ENCODE measurements at regions not wholly inside any gene's neighbourhood (a gene's known extent, or its start where the extent isn't known, plus 50 kb on each side); places are given as distances from the start of the nearest gene placed in this dataset.
"Not testable (repeated sequence)": the region's sequence is repeated elsewhere in the genome, so short reads cannot be mapped to it uniquely, and the experiment has no call there.

GRCh38 chr7:146017366-146017765, 99.2 kb upstream of the CNTNAP2 start:
- WGBS (ENCODE audit: extremely low coverage, insufficient coverage, insufficient read length): no CpG with 5 or more reads among the region's 5 CpGs
- not testable (repeated sequence) for H4K12ac ChIP-seq (ENCODE audit: low read depth, low read length); H2AFZ ChIP-seq (ENCODE audit: insufficient read depth, low read length, poor library complexity); H3K4me1 ChIP-seq (ENCODE audit: control insufficient read depth in 1 of 2, insufficient read depth in 2 of 2, low read length in 2 of 2); H4K91ac ChIP-seq (ENCODE audit: low read depth, low read length); H2AK5ac ChIP-seq (ENCODE audit: low read length); H3K27ac ChIP-seq (ENCODE audit: low read depth, low read length); H2BK5ac ChIP-seq (ENCODE audit: low read depth, low read length, poor library complexity); H3K4me2 ChIP-seq (ENCODE audit: low read length); H3K18ac ChIP-seq (ENCODE audit: low read length); H3K14ac ChIP-seq (ENCODE audit: low read length); H3K9ac ChIP-seq (ENCODE audit: low read length); H3K79me1 ChIP-seq (ENCODE audit: low read length); H2BK120ac ChIP-seq (ENCODE audit: insufficient read depth, low read length, poor library complexity); H3K27me3 ChIP-seq (ENCODE audit: insufficient read depth, low read length); H2BK12ac ChIP-seq (ENCODE audit: low read length); H4K8ac ChIP-seq (ENCODE audit: low read depth, low read length); H3K9me3 ChIP-seq (ENCODE audit: insufficient read depth, low read depth, low read length); H3K36me3 ChIP-seq (ENCODE audit: control insufficient read depth in 1 of 2, insufficient read depth in 2 of 2, low read length in 2 of 2); H3K4me3 ChIP-seq (ENCODE audit: low read depth, low read length); DNase-seq; H3K79me2 ChIP-seq (ENCODE audit: control insufficient read depth, insufficient read depth, low read length, poor library complexity); H3K23ac ChIP-seq (ENCODE audit: low read length); H3K4ac ChIP-seq (ENCODE audit: low read depth, low read length)

GRCh38 chr7:146014154-146014553, 102.4 kb upstream of the CNTNAP2 start:
- not testable (repeated sequence) for H3K14ac ChIP-seq (ENCODE audit: low read length); H3K27me3 ChIP-seq (ENCODE audit: insufficient read depth, low read length); H2BK120ac ChIP-seq (ENCODE audit: insufficient read depth, low read length, poor library complexity); H3K18ac ChIP-seq (ENCODE audit: low read length); H3K79me2 ChIP-seq (ENCODE audit: control insufficient read depth, insufficient read depth, low read length, poor library complexity); H2AFZ ChIP-seq (ENCODE audit: insufficient read depth, low read length, poor library complexity); H3K79me1 ChIP-seq (ENCODE audit: low read length); H3K4me3 ChIP-seq (ENCODE audit: low read depth, low read length); H4K8ac ChIP-seq (ENCODE audit: low read depth, low read length); H3K36me3 ChIP-seq (ENCODE audit: control insufficient read depth in 1 of 2, insufficient read depth in 2 of 2, low read length in 2 of 2); H3K9me3 ChIP-seq (ENCODE audit: insufficient read depth, low read depth, low read length); H3K9ac ChIP-seq (ENCODE audit: low read length); H3K4me2 ChIP-seq (ENCODE audit: low read length); H3K27ac ChIP-seq (ENCODE audit: low read depth, low read length); DNase-seq; H3K4ac ChIP-seq (ENCODE audit: low read depth, low read length); H2AK5ac ChIP-seq (ENCODE audit: low read length); H4K12ac ChIP-seq (ENCODE audit: low read depth, low read length); H2BK5ac ChIP-seq (ENCODE audit: low read depth, low read length, poor library complexity); H3K23ac ChIP-seq (ENCODE audit: low read length); H3K4me1 ChIP-seq (ENCODE audit: control insufficient read depth in 1 of 2, insufficient read depth in 2 of 2, low read length in 2 of 2); H4K91ac ChIP-seq (ENCODE audit: low read depth, low read length); H2BK12ac ChIP-seq (ENCODE audit: low read length)
- no CpG with 5 or more reads among the region's 2 CpGs for WGBS (ENCODE audit: extremely low coverage, insufficient coverage, insufficient read length)

GRCh38 chr7:146008293-146008692, 108.3 kb upstream of the CNTNAP2 start:
- Histone ChIP-seq H3K27ac (ENCODE audit: low read depth, low read length) (no peak overlapping the region), H3K4me2 (ENCODE audit: low read length) (no peak overlapping the region), H4K91ac (ENCODE audit: low read depth, low read length) (no peak overlapping the region), H3K36me3 (ENCODE audit: control insufficient read depth in 1 of 2, insufficient read depth in 2 of 2, low read length in 2 of 2) (no peaks in the 10 kb centered on the region), H3K4ac (ENCODE audit: low read depth, low read length) (no peak overlapping the region), H2BK120ac (ENCODE audit: insufficient read depth, low read length, poor library complexity) (no peak overlapping the region), H3K27me3 (ENCODE audit: insufficient read depth, low read length) (no peaks in the 10 kb centered on the region), H2AK5ac (ENCODE audit: low read length) (no peak overlapping the region), H4K8ac (ENCODE audit: low read depth, low read length) (no peak overlapping the region), H3K4me1 (ENCODE audit: control insufficient read depth in 1 of 2, insufficient read depth in 2 of 2, low read length in 2 of 2) (no peaks in the 10 kb centered on the region), H4K12ac (ENCODE audit: low read depth, low read length) (no peak overlapping the region), H3K23ac (ENCODE audit: low read length) (no peak overlapping the region), H3K79me1 (ENCODE audit: low read length) (no peaks in the 10 kb centered on the region), H3K9me3 (ENCODE audit: insufficient read depth, low read depth, low read length) (no peaks in the 10 kb centered on the region), H3K18ac (ENCODE audit: low read length) (no peak overlapping the region), H3K14ac (ENCODE audit: low read length) (no peak overlapping the region), H3K9ac (ENCODE audit: low read length) (no peak overlapping the region), H3K4me3 (ENCODE audit: low read depth, low read length) (no peak overlapping the region), H3K79me2 (ENCODE audit: control insufficient read depth, insufficient read depth, low read length, poor library complexity) (no peaks in the 10 kb centered on the region), H2BK12ac (ENCODE audit: low read length) (no peak overlapping the region), H2BK5ac (ENCODE audit: low read depth, low read length, poor library complexity) (no peak overlapping the region), H2AFZ (ENCODE audit: insufficient read depth, low read length, poor library complexity) (no peak overlapping the region)
- no CpG with 5 or more reads among the region's 8 CpGs for WGBS (ENCODE audit: extremely low coverage, insufficient coverage, insufficient read length)
- no peak for DNase-seq

GRCh38 chr7:146004805-146005204, 111.8 kb upstream of the CNTNAP2 start:
- Histone ChIP-seq H3K79me1 (ENCODE audit: low read length) (no peaks in the 10 kb centered on the region), H2BK12ac (ENCODE audit: low read length) (no peak overlapping the region), H4K91ac (ENCODE audit: low read depth, low read length) (no peak overlapping the region), H3K4me1 (ENCODE audit: control insufficient read depth in 1 of 2, insufficient read depth in 2 of 2, low read length in 2 of 2) (no peaks in the 10 kb centered on the region), H3K18ac (ENCODE audit: low read length) (no peak overlapping the region), H3K4me3 (ENCODE audit: low read depth, low read length) (no peak overlapping the region), H3K9me3 (ENCODE audit: insufficient read depth, low read depth, low read length) (no peaks in the 10 kb centered on the region), H3K14ac (ENCODE audit: low read length) (no peak overlapping the region), H3K23ac (ENCODE audit: low read length) (no peak overlapping the region), H4K8ac (ENCODE audit: low read depth, low read length) (no peak overlapping the region), H2AFZ (ENCODE audit: insufficient read depth, low read length, poor library complexity) (no peak overlapping the region), H3K4ac (ENCODE audit: low read depth, low read length) (no peak overlapping the region), H3K27me3 (ENCODE audit: insufficient read depth, low read length) (no peaks in the 10 kb centered on the region), H2AK5ac (ENCODE audit: low read length) (no peak overlapping the region), H2BK120ac (ENCODE audit: insufficient read depth, low read length, poor library complexity) (no peak overlapping the region), H3K79me2 (ENCODE audit: control insufficient read depth, insufficient read depth, low read length, poor library complexity) (no peaks in the 10 kb centered on the region), H3K27ac (ENCODE audit: low read depth, low read length) (no peak overlapping the region), H3K9ac (ENCODE audit: low read length) (no peak overlapping the region), H3K36me3 (ENCODE audit: control insufficient read depth in 1 of 2, insufficient read depth in 2 of 2, low read length in 2 of 2) (no peaks in the 10 kb centered on the region), H4K12ac (ENCODE audit: low read depth, low read length) (no peak overlapping the region), H3K4me2 (ENCODE audit: low read length) (no peak overlapping the region), H2BK5ac (ENCODE audit: low read depth, low read length, poor library complexity) (no peak overlapping the region)
- DNase-seq: no peak
- no CpG with 5 or more reads among the region's 2 CpGs for WGBS (ENCODE audit: extremely low coverage, insufficient coverage, insufficient read length)

Data from trophoblast cell (in vitro differentiated cells and primary cell).